Neural progenitor cell (in vitro differentiated cells): ENCODE measurements at regions not wholly inside any gene's neighbourhood (a gene's known extent, or its start where the extent isn't known, plus 50 kb on each side); places are given as distances from the start of the nearest gene placed in this dataset.
A peak's percentile ranks its signal among the peaks of the same experiment; 100 is the strongest.

ENCODE experiments used
- DNase-seq: peaks from one replicate; pipeline ENCODE4 v3.0.0-alpha.2; 2016; ENCODE audit warnings: low spot score
- H2AFZ ChIP-seq: fragments of 200-600 bp; sonication (generic); replicated peaks from 2 replicates; pipeline ENCODE4 v1.6.1; 2016; ENCODE audit warnings: antibody characterized with exemption
- H3F3A ChIP-seq: fragments of 200-600 bp; sonication (generic); 2 replicates; pipeline ENCODE4 v1.6.1; 2016; ENCODE audit warnings: antibody characterized with exemption, low read depth
- H3K27ac ChIP-seq: fragments of 200-600 bp; sonication (generic); 2 replicates; pipeline ENCODE4 v1.5.1; 2016; ENCODE audit warnings: mild to moderate bottlenecking
- H3K27me3 ChIP-seq: fragments of 200-600 bp; sonication (generic); 2 replicates; pipeline ENCODE4 v1.6.1; 2016; ENCODE audit warnings: mild to moderate bottlenecking, moderate library complexity
- H3K36me3 ChIP-seq: fragments of 200-600 bp; sonication (generic); 2 replicates; pipeline ENCODE4 v1.5.1; 2016
- H3K4me1 ChIP-seq: fragments of 200-600 bp; sonication (generic); 2 replicates; pipeline ENCODE4 v1.6.1; 2016; ENCODE audit warnings: mixed run types
- H3K4me2 ChIP-seq: fragments of 200-600 bp; sonication (generic); 2 replicates; pipeline ENCODE4 v1.6.1; 2016
- H3K4me3 ChIP-seq: fragments of 200-600 bp; sonication (generic); 2 replicates; pipeline ENCODE4 v1.5.1; 2016
- H3K79me2 ChIP-seq: fragments of 200-600 bp; sonication (generic); 2 replicates; pipeline ENCODE4 v1.6.1; 2016; ENCODE audit warnings: low read depth
- H3K9ac ChIP-seq: fragments of 200-600 bp; sonication (generic); 2 replicates; pipeline ENCODE4 v1.6.1; 2016
- H3K9me3 ChIP-seq: fragments of 200-600 bp; sonication (generic); 2 replicates; pipeline ENCODE4 v1.5.1; 2016; ENCODE audit warnings: low read depth
- H4K20me1 ChIP-seq: fragments of 200-600 bp; sonication (generic); 2 replicates; pipeline ENCODE4 v1.6.1; 2016; ENCODE audit warnings: low read depth
- H3K27ac Mint-ChIP-seq: 3 replicates; pipeline ENCODE4 v1.8.0; 2021; ENCODE audit warnings: mixed read lengths
- H3K27me3 Mint-ChIP-seq: 2 replicates; pipeline ENCODE4 v1.8.0; 2022; ENCODE audit warnings: low read depth, mild to moderate bottlenecking, inconsistent platforms, moderate library complexity, mixed read lengths; ENCODE audit not compliant: insufficient read depth
- H3K36me3 Mint-ChIP-seq: 3 replicates; pipeline ENCODE4 v1.8.0; 2021; ENCODE audit warnings: mixed read lengths
- H3K4me1 Mint-ChIP-seq: 3 replicates; pipeline ENCODE4 v1.8.0; 2021; ENCODE audit warnings: mixed read lengths
- H3K4me3 Mint-ChIP-seq: 3 replicates; pipeline ENCODE4 v1.8.0; 2021; ENCODE audit warnings: mild to moderate bottlenecking, moderate library complexity, mixed read lengths
- H3K9me3 Mint-ChIP-seq: 3 replicates; pipeline ENCODE4 v1.8.0; 2020; ENCODE audit warnings: mixed read lengths
- CTCF ChIP-seq: fragments of 200-600 bp; sonication (generic); IDR thresholded peaks from 2 replicates; pipeline ENCODE4 v1.5.1; 2017; ENCODE audit warnings: antibody characterized with exemption, mild to moderate bottlenecking
- EZH2 ChIP-seq: fragments of 200-600 bp; sonication (generic); IDR thresholded peaks from 2 replicates; pipeline ENCODE4 v1.6.1; 2017; ENCODE audit warnings: antibody characterized with exemption, mild to moderate bottlenecking, moderate library complexity
- EZH2phosphoT487 ChIP-seq: fragments of 200-600 bp; sonication (generic); IDR thresholded peaks from 2 replicates; pipeline ENCODE4 v1.6.1; 2017; ENCODE audit warnings: antibody characterized with exemption

DNA sequence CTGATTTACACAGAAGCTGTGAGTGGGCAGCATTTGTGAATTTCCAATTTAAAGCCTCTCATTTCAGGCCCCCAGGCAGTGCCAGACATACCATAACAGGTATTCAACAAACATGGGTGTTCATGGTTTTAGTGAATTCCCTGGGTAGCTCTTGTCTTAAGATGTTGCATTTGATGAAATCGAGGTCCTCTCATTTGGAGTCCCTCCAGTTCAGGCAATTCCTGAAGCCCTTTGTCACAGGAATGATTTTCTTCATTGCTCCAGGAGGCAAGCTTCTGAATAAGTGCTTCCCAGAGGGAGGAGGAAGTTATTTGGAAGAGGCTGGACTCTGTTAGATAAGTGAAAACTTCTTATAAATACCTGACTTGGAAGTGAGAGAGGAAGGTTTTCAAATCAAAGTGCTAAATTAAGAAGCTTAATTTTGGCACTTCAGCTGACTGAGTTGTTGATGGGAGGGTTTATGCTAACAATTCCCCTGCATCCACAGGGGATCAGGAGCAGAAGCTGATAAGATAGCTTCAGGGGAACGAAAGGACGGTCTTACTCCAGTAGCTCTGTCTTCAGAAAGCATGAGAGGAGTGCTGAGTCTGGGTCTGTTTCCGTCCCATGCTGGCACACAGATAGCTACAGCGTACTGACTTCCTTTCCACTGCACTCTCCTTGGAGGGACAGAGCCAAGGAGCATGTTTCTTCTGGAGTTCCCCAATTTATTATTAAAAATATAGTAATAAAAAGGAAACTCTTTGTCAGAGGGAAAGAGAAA is 543.1 kb downstream of the GBA3 start:
- H4K20me1 ChIP-seq = no peaks in the 10 kb centered on the region
- Mint-ChIP-seq H3K4me3 (no peak overlapping the region), H3K27me3 (no peaks in the 10 kb centered on the region), H3K27ac (peak overlapping the region; percentile 53), H3K36me3 (no peaks in the 10 kb centered on the region), H3K4me1 (peaks cover 20% of the 10 kb centered on the region), H3K9me3 (peaks cover 2% of the 10 kb centered on the region)
- H2AFZ ChIP-seq = peak overlapping the region; percentile 96
- TF ChIP-seq CTCF = no peak
- TF ChIP-seq EZH2 = no peak
- no peak for TF ChIP-seq EZH2phosphoT487
- no peaks in the 10 kb centered on the region for H3K9me3 ChIP-seq
- H3K27me3 ChIP-seq = no peaks in the 10 kb centered on the region
- H3K4me1 ChIP-seq = peaks cover 7% of the 10 kb centered on the region
- no peak overlapping the region for H3K27ac ChIP-seq
- no peaks in the 10 kb centered on the region for H3F3A ChIP-seq
- no peaks in the 10 kb centered on the region for H3K36me3 ChIP-seq
- peak; percentile 9 for DNase-seq
- no peak overlapping the region for H3K4me3 ChIP-seq
- no peak overlapping the region for H3K4me2 ChIP-seq
- H3K9ac ChIP-seq = no peak overlapping the region
- H3K79me2 ChIP-seq = no peaks in the 10 kb centered on the region

DNA sequence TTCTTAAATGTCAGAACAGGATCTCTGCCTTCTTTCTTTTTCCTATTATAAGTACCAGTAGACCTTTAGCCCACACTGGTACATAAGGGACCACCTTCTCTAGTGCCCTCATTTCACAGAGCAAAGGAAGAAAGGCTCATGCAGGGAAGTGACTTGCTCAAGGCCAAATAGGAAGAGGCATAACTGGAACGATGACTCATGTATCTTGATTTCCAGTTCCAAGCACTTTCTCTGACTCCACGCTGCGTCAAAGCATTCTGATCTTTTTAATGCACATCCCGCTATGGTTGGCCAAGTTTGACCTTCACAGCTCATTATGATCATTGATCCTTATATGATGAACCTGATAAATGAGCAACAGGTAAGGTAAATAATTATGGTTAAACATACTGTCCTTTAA is 542.0 kb downstream of the GBA3 start:
- H4K20me1 ChIP-seq = no peaks in the 10 kb centered on the region
- no peaks in the 10 kb centered on the region for H3K36me3 ChIP-seq
- peaks cover 7% of the 10 kb centered on the region for H3K4me1 ChIP-seq
- DNase-seq = no peak
- H3K27ac Mint-ChIP-seq = no peak overlapping the region
- no peak overlapping the region for H3K4me3 Mint-ChIP-seq
- H3K27ac ChIP-seq = no peak overlapping the region
- H3K4me2 ChIP-seq = no peak overlapping the region
- H3K27me3 Mint-ChIP-seq = no peaks in the 10 kb centered on the region
- H3K4me1 Mint-ChIP-seq = peaks cover 20% of the 10 kb centered on the region
- no peaks in the 10 kb centered on the region for H3F3A ChIP-seq
- no peak overlapping the region for H3K9ac ChIP-seq
- H2AFZ ChIP-seq = peak overlapping the region; percentile 15
- TF ChIP-seq EZH2 (no peak), CTCF (no peak), EZH2phosphoT487 (no peak)
- H3K27me3 ChIP-seq = no peaks in the 10 kb centered on the region
- H3K9me3 Mint-ChIP-seq = no peaks in the 10 kb centered on the region
- H3K4me3 ChIP-seq = no peak overlapping the region
- no peaks in the 10 kb centered on the region for H3K9me3 ChIP-seq
- H3K79me2 ChIP-seq = no peaks in the 10 kb centered on the region
- no peaks in the 10 kb centered on the region for H3K36me3 Mint-ChIP-seq

DNA sequence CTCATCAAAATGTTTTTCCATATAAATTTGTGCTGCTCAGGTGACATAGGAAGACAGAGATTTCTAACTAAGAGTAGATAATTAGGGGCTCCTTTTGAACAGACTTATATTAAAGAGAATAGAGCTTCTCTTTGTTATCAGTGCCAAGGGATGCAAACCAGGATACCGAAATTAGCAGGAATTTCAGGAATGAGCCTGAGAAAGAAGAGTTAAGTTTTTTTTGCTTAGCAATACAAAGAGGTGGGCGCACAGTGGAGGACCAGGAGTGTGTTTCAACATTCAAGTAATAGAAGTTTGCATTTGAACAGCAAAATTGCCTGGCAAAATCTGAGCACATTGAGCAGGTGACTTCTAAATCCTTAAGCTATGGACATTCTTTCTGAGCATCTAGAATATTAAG is 541.3 kb downstream of the GBA3 start:
- DNase-seq = peak; percentile 25
- peaks cover 20% of the 10 kb centered on the region for H3K4me1 Mint-ChIP-seq
- Histone ChIP-seq H3K27me3 (no peaks in the 10 kb centered on the region), H3K4me1 (peaks cover 7% of the 10 kb centered on the region), H3K79me2 (no peaks in the 10 kb centered on the region), H3K9me3 (no peaks in the 10 kb centered on the region), H3K36me3 (no peaks in the 10 kb centered on the region), H3K4me2 (no peak overlapping the region), H2AFZ (peak overlapping the region; percentile 15), H3F3A (no peaks in the 10 kb centered on the region), H4K20me1 (no peaks in the 10 kb centered on the region), H3K9ac (no peak overlapping the region), H3K4me3 (no peak overlapping the region), H3K27ac (no peak overlapping the region)
- no peak for TF ChIP-seq EZH2
- no peak for TF ChIP-seq CTCF
- TF ChIP-seq EZH2phosphoT487 = no peak
- no peak overlapping the region for H3K4me3 Mint-ChIP-seq
- H3K36me3 Mint-ChIP-seq = no peaks in the 10 kb centered on the region
- no peaks in the 10 kb centered on the region for H3K9me3 Mint-ChIP-seq
- H3K27ac Mint-ChIP-seq = no peak overlapping the region
- H3K27me3 Mint-ChIP-seq = no peaks in the 10 kb centered on the region
